ENCODE measurements at regions not wholly inside any gene's neighbourhood (a gene's known extent, or its start where the extent isn't known, plus 50 kb on each side); places are given as distances from the start of the nearest gene placed in this dataset.

DNA sequence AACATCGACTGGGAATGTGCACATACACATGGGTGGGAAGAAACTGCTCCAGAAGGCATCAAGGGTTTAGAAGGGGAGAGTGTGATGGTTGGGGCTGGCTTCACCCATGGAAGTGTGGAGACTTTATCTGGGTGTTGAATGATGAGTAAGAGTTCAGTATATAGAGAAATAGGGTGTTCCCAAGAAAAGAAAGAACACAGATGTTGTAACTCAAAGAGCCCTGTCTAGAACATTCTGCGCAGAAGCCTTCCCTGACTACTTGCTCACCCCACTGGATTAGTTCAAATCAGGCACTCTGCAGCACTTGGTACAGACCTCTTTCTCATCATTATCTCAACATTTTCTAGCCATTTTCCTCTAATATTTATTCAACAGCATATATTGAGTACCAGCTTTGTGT is 491.7 kb downstream of the SNAPC1 start:
- no peak overlapping the region for H3K9ac ChIP-seq (ENCODE audit: low read depth, low read length)
- no peaks in the 10 kb centered on the region for H3K36me3 ChIP-seq (ENCODE audit: insufficient read depth, low read length)
- H3K9me3 ChIP-seq (ENCODE audit: control insufficient read depth, insufficient read depth, low read length), result no peaks in the 10 kb centered on the region
- H3K4me1 ChIP-seq (ENCODE audit: insufficient read depth, low read length), result no peaks in the 10 kb centered on the region

GRCh38 chr14:62269204-62269603 is 507.0 kb downstream of the SNAPC1 start:
- no peaks in the 10 kb centered on the region for H3K36me3 ChIP-seq (ENCODE audit: insufficient read depth, low read length)
- H3K4me1 ChIP-seq (ENCODE audit: insufficient read depth, low read length), result no peaks in the 10 kb centered on the region
- no peaks in the 10 kb centered on the region for H3K9me3 ChIP-seq (ENCODE audit: control insufficient read depth, insufficient read depth, low read length)
- no peak overlapping the region for H3K9ac ChIP-seq (ENCODE audit: low read depth, low read length)

DNA sequence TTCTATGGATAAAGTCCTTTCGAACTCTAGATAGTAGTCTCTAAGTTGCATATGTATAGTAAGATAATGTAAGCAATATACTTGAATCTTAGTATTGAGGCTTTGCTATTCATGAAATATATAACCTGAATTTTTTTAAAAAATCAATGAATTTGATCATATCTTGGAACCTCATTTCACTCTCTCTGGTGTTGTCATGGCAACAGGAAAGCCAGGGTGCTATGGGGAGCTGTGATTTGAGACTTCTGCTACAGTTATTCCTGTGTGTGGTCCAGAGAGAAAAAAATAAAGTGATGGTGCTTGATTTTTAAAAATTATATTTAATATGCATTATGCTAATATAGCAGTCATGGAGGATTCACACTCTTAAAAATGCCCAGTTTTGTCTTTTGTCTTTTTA is 508.0 kb downstream of the SNAPC1 start:
- H3K36me3 ChIP-seq (ENCODE audit: insufficient read depth, low read length), result no peaks in the 10 kb centered on the region
- H3K9ac ChIP-seq (ENCODE audit: low read depth, low read length), result no peak overlapping the region
- H3K9me3 ChIP-seq (ENCODE audit: control insufficient read depth, insufficient read depth, low read length), result no peaks in the 10 kb centered on the region
- H3K4me1 ChIP-seq (ENCODE audit: insufficient read depth, low read length), result no peaks in the 10 kb centered on the region

DNA sequence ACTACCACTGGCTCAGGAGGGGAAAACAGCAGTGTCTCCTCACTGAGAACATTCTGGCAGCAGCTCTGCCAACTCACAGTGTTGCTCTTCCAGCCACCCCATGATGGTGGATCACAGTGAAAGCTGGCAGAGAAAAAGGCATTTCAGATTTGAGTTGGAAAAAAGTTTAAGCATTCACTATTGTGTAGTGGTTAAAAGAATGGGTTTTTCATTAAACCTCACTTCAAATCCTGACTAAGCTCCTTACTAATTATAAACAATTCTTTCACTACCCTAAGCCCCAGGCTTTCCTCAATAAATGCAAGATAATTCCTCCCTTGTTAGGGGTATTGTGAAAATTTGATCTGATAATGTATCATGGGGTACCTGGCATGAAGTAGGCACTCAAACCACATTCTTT is 518.1 kb downstream of the SNAPC1 start:
- no peaks in the 10 kb centered on the region for H3K4me1 ChIP-seq (ENCODE audit: insufficient read depth, low read length)
- H3K9ac ChIP-seq (ENCODE audit: low read depth, low read length), result no peak overlapping the region
- H3K36me3 ChIP-seq (ENCODE audit: insufficient read depth, low read length), result no peaks in the 10 kb centered on the region
- no peaks in the 10 kb centered on the region for H3K9me3 ChIP-seq (ENCODE audit: control insufficient read depth, insufficient read depth, low read length)

GRCh38 chr14:62283837-62284236 is 521.6 kb downstream of the SNAPC1 start:
- Histone ChIP-seq H3K36me3 (ENCODE audit: insufficient read depth, low read length) (no peaks in the 10 kb centered on the region), H3K9ac (ENCODE audit: low read depth, low read length) (no peak overlapping the region), H3K9me3 (ENCODE audit: control insufficient read depth, insufficient read depth, low read length) (no peaks in the 10 kb centered on the region), H3K4me1 (ENCODE audit: insufficient read depth, low read length) (no peaks in the 10 kb centered on the region)

DNA sequence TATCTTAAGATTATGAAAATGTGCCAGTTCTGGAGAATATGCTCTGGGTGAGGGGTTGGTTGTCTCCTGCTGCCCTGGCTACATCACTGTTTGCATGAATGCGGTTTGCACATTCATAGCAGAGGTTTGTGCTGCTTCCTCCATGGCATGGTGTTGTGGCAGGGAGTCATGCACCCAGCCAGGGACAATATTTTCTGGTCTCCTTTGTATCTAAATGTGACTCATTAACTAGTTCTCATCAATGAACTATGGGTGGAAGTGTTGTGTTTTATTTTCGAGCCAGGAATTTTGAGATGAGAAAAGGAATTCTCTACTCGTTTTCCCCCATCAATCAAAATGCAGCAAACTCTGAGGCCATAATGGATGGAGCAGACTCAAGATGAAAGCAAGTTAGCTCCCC is 527.3 kb downstream of the SNAPC1 start:
- H3K9ac ChIP-seq (ENCODE audit: low read depth, low read length), result no peak overlapping the region

DNA sequence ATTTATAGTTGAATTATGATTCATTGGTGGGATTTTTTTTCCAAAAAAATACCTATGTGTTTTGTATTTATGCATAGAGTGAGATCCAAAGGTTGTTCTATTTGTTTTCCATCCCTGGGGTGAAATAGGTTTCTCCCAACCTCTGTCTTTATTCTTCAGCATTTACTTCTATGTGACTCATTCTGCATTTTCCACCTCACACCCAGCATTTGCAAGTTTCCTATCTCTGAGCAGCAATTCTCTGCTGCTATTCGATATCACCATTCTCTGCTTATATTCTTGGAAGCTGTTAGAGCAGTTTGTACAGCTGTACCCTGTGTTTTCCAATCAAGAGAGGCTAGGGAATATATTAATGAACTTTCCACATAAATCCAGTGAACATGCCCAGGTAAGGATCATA is 538.9 kb downstream of the SNAPC1 start:
- H3K36me3 ChIP-seq (ENCODE audit: insufficient read depth, low read length), result no peaks in the 10 kb centered on the region; the same call in 1 of the 2 replicates
- no peaks in the 10 kb centered on the region; the same call in 1 of the 2 replicates for H3K9me3 ChIP-seq (ENCODE audit: control insufficient read depth, insufficient read depth, low read length)
- no peak overlapping the region for H3K9ac ChIP-seq (ENCODE audit: low read depth, low read length)
- no peaks in the 10 kb centered on the region for H3K4me1 ChIP-seq (ENCODE audit: insufficient read depth, low read length)

More for the DNA sequence above, 527.3 kb downstream of the SNAPC1 start:
- H3K4me1 ChIP-seq (ENCODE audit: insufficient read depth, low read length), result no peaks in the 10 kb centered on the region
- no peaks in the 10 kb centered on the region for H3K9me3 ChIP-seq (ENCODE audit: control insufficient read depth, insufficient read depth, low read length)
- H3K36me3 ChIP-seq (ENCODE audit: insufficient read depth, low read length), result no peaks in the 10 kb centered on the region

- Histone ChIP-seq H3K9ac (ENCODE audit: low read depth, low read length) (no peak overlapping the region), H3K36me3 (ENCODE audit: insufficient read depth, low read length) (no peaks in the 10 kb centered on the region; the same call in 1 of the 2 replicates), H3K4me1 (ENCODE audit: insufficient read depth, low read length) (no peaks in the 10 kb centered on the region), H3K9me3 (ENCODE audit: control insufficient read depth, insufficient read depth, low read length) (no peaks in the 10 kb centered on the region; the same call in 1 of the 2 replicates)
Observed at GRCh38 chr14:62301911-62302310, 539.7 kb downstream of the SNAPC1 start.

- no peaks in the 10 kb centered on the region; the same call in 1 of the 2 replicates for H3K4me1 ChIP-seq (ENCODE audit: insufficient read depth, low read length)
- no peak overlapping the region for H3K9ac ChIP-seq (ENCODE audit: low read depth, low read length)
- H3K9me3 ChIP-seq (ENCODE audit: control insufficient read depth, insufficient read depth, low read length), result no peaks in the 10 kb centered on the region; the same call in 1 of the 2 replicates
- no peaks in the 10 kb centered on the region; the same call in 1 of the 2 replicates for H3K36me3 ChIP-seq (ENCODE audit: insufficient read depth, low read length)
Observed at GRCh38 chr14:62303437-62303836, 541.2 kb downstream of the SNAPC1 start.

GRCh38 chr14:62304257-62304656 is 542.0 kb downstream of the SNAPC1 start:
- H3K36me3 ChIP-seq (ENCODE audit: insufficient read depth, low read length), result no peaks in the 10 kb centered on the region; the same call in 1 of the 2 replicates
- no peaks in the 10 kb centered on the region; the same call in 1 of the 2 replicates for H3K4me1 ChIP-seq (ENCODE audit: insufficient read depth, low read length)
- no peaks in the 10 kb centered on the region; the same call in 1 of the 2 replicates for H3K9me3 ChIP-seq (ENCODE audit: control insufficient read depth, insufficient read depth, low read length)
- no peak overlapping the region for H3K9ac ChIP-seq (ENCODE audit: low read depth, low read length)

DNA sequence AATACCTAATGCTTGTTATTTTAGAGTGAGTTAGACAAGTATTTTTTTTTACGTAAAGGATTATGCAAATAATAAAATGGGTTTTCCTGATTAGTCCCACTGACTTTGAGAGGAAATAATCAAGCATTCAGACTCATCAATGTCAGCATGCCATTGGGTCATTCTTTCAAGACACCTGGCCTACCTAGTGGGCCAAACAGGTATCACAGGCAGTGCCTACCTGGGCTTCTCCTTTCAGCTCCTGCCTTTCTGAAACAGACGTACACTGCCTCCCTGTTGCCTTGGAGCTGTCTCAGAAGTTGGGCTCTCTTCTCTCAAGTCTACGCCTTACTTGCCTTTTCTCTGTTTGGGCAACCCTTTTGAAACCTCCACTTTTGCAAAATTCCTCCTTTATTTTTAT is 545.6 kb downstream of the SNAPC1 start:
- no peak overlapping the region for H3K9ac ChIP-seq (ENCODE audit: low read depth, low read length)
- H3K9me3 ChIP-seq (ENCODE audit: control insufficient read depth, insufficient read depth, low read length), result no peaks in the 10 kb centered on the region
- no peaks in the 10 kb centered on the region for H3K36me3 ChIP-seq (ENCODE audit: insufficient read depth, low read length)
- H3K4me1 ChIP-seq (ENCODE audit: insufficient read depth, low read length), result no peaks in the 10 kb centered on the region; the same call in 1 of the 2 replicates

DNA sequence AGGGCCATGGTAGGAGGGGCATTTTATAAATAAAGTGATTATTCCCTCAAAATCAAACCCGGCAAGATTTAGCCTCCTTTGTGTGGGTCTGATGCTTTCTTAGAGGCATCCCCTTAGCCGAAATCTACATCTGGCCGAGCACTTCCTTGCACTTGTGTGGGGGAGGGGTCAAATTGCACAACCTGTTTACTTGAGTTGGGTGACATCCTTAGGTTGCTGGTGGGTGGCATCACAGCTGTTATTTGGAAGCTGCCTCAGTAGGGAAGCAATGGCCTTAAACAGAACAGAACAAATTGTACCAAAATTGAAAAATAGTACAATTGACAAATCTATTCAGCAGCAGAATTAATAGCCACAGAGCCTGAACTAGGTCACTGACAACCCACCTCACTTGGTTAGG is 546.1 kb downstream of the SNAPC1 start:
- Histone ChIP-seq H3K9me3 (ENCODE audit: control insufficient read depth, insufficient read depth, low read length) (no peaks in the 10 kb centered on the region), H3K36me3 (ENCODE audit: insufficient read depth, low read length) (no peaks in the 10 kb centered on the region), H3K9ac (ENCODE audit: low read depth, low read length) (no peak overlapping the region), H3K4me1 (ENCODE audit: insufficient read depth, low read length) (no peaks in the 10 kb centered on the region; the same call in 1 of the 2 replicates)

GRCh38 chr14:62308891-62309290 is 546.7 kb downstream of the SNAPC1 start:
- Histone ChIP-seq H3K36me3 (ENCODE audit: insufficient read depth, low read length) (no peaks in the 10 kb centered on the region), H3K9me3 (ENCODE audit: control insufficient read depth, insufficient read depth, low read length) (no peaks in the 10 kb centered on the region), H3K4me1 (ENCODE audit: insufficient read depth, low read length) (no peaks in the 10 kb centered on the region; the same call in 1 of the 2 replicates), H3K9ac (ENCODE audit: low read depth, low read length) (no peak overlapping the region)

DNA sequence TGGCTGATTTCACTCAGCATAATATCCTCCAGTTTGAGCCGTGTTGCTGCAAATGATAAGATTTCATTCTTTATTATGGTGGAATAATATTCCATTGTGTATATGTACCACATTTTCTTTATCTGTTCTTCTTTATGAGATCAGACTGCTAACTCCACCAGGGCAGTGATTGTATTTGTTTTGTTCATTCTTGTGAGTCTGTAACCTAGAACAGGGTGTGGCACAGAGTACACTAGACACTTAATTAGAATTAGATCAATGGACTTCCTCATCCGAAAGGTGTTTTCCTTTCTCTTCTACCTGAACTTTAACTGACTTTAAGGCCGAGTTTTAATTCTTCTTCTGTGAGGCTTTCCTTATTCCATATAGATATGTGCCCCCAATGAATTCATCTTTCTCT is 551.0 kb downstream of the SNAPC1 start:
- Histone ChIP-seq H3K4me1 (ENCODE audit: insufficient read depth, low read length) (no peaks in the 10 kb centered on the region; the same call in 1 of the 2 replicates), H3K9me3 (ENCODE audit: control insufficient read depth, insufficient read depth, low read length) (no peaks in the 10 kb centered on the region), H3K36me3 (ENCODE audit: insufficient read depth, low read length) (no peaks in the 10 kb centered on the region), H3K9ac (ENCODE audit: low read depth, low read length) (no peak overlapping the region)

DNA sequence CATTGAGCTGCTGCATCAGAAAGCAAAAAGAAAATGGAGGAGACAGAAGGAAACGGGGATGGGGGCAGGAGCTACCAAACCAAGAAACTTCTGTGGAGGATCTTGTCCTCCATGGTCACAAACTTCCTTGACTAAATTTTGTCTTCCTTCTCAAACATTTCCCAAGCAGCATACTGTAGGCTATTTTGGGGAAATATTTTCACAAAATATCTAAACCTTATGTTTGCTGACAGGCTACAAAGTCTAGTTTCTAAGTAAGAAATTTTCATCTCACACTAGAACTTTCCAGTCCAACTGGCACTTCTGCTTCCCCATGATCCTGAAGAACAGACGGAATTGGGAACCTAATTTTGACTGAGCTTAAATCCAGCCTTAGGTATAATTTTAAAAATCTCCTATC is 552.0 kb downstream of the SNAPC1 start:
- Histone ChIP-seq H3K36me3 (ENCODE audit: insufficient read depth, low read length) (no peaks in the 10 kb centered on the region), H3K9me3 (ENCODE audit: control insufficient read depth, insufficient read depth, low read length) (no peaks in the 10 kb centered on the region), H3K9ac (ENCODE audit: low read depth, low read length) (no peak overlapping the region), H3K4me1 (ENCODE audit: insufficient read depth, low read length) (no peaks in the 10 kb centered on the region)

- no peak overlapping the region for H3K9ac ChIP-seq (ENCODE audit: low read depth, low read length)
- no peaks in the 10 kb centered on the region for H3K9me3 ChIP-seq (ENCODE audit: control insufficient read depth, insufficient read depth, low read length)
- H3K4me1 ChIP-seq (ENCODE audit: insufficient read depth, low read length), result no peaks in the 10 kb centered on the region
- no peaks in the 10 kb centered on the region for H3K36me3 ChIP-seq (ENCODE audit: insufficient read depth, low read length)
Observed at GRCh38 chr14:62314871-62315270, 552.7 kb downstream of the SNAPC1 start.

All from ES-I3 (cell line).